ENCODE measurements at regions not wholly inside any gene's neighbourhood (a gene's known extent, or its start where the extent isn't known, plus 50 kb on each side); places are given as distances from the start of the nearest gene placed in this dataset.
"Not testable (repeated sequence)": the region's sequence is repeated elsewhere in the genome, so short reads cannot be mapped to it uniquely, and the experiment has no call there.

GRCh38 chr1:199867601-199868000 is 159.9 kb upstream of the NR5A2 start:
- ATAC-seq (no peak), DNase-seq (ENCODE audit: low spot score in 2 of 2) (no peak)
- H3K9me3 Mint-ChIP-seq: no peaks in the 10 kb centered on the region
- H3K4me1 Mint-ChIP-seq: peaks cover 5% of the 10 kb centered on the region
- no peak overlapping the region for H3K27ac Mint-ChIP-seq
- H3K4me3 Mint-ChIP-seq: no peak overlapping the region
- H3K36me3 Mint-ChIP-seq: no peaks in the 10 kb centered on the region

DNA sequence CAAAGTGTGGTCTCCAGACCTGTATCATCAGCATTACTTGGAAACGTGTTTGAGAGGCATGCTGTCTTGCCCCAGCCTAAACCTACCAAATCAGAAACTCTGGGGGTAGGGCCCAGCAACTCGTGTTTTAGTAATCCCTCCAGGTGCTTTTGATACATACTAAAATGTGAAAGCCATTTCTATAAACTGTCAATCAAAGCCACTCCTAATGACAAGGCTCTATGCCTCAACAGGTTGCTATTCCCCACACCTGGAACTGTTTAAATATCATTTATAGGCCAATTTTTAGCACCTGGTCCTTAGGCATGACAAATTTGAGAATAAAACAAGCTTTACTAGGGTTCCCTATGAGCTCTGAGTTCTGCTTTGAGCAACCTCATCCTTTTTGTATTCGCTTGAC is 158.7 kb upstream of the NR5A2 start:
- H3K36me3 Mint-ChIP-seq: no peaks in the 10 kb centered on the region

GRCh38 chr1:199875337-199875736 is 152.2 kb upstream of the NR5A2 start:
- no peak for DNase-seq (ENCODE audit: low spot score in 2 of 2)
- Mint-ChIP-seq H3K27ac (no peak overlapping the region), H3K4me3 (no peak overlapping the region), H3K9me3 (no peaks in the 10 kb centered on the region), H3K36me3 (no peaks in the 10 kb centered on the region), H3K4me1 (no peaks in the 10 kb centered on the region)
- ATAC-seq: no peak

More for the DNA sequence above, 158.7 kb upstream of the NR5A2 start:
- Mint-ChIP-seq H3K4me3 (no peak overlapping the region), H3K27ac (no peak overlapping the region), H3K9me3 (no peaks in the 10 kb centered on the region), H3K4me1 (peaks cover 5% of the 10 kb centered on the region)
- ATAC-seq (no peak), DNase-seq (ENCODE audit: low spot score in 2 of 2) (no peak)

DNA sequence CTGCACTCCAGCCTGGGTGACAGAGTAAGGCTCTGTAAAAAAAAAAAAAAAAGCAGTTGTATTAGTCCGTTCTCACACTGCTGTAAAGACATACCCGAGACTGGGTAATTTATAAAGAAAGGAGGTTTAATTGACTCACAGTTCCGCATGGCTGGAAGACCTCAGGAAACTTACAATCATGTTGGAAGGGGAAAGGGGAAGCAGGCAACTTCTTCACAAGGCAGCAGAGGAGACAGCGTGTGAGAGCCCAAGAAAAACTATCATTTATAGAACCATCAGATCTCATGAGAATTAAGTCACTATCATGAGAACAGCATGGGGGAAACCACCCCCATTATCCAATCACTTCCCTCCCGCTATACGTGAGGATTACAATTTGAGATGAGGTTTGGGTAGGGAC is 151.7 kb upstream of the NR5A2 start:
- no peak overlapping the region for H3K27ac Mint-ChIP-seq
- ATAC-seq (no peak), DNase-seq (ENCODE audit: low spot score in 2 of 2) (no peak)
- no peaks in the 10 kb centered on the region for H3K36me3 Mint-ChIP-seq
- no peak overlapping the region for H3K4me3 Mint-ChIP-seq
- H3K9me3 Mint-ChIP-seq: no peaks in the 10 kb centered on the region
- H3K4me1 Mint-ChIP-seq: no peaks in the 10 kb centered on the region

GRCh38 chr1:199877526-199878384 is 149.8 kb upstream of the NR5A2 start:
- Mint-ChIP-seq H3K36me3 (no peaks in the 10 kb centered on the region), H3K4me1 (no peaks in the 10 kb centered on the region), H3K9me3 (no peaks in the 10 kb centered on the region), H3K4me3 (no peak overlapping the region), H3K27ac (no peak overlapping the region)
- no peak for DNase-seq (ENCODE audit: low spot score in 2 of 2)
- ATAC-seq: no peak

DNA sequence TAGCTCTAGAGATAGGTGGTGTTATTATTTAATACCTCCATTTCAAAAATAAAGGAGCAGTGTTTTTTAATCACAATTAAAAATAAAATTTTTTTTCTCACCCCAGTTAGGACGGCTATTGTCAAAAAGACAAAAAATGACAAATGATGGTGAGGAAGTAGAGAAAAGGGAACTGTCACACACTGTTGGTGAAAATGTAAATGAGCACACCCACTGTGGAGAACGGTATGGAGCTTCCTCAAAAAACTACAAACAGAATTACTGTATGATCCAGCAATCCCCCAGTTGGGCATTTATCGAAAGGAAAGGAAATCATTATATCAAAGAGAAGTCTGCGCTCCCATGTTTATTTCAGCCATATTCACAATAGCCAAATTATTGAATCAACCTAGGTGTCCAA is 148.7 kb upstream of the NR5A2 start:
- no peak for ATAC-seq
- no peak overlapping the region for H3K27ac Mint-ChIP-seq
- H3K36me3 Mint-ChIP-seq: no peaks in the 10 kb centered on the region
- no peaks in the 10 kb centered on the region for H3K4me1 Mint-ChIP-seq
- no peak overlapping the region for H3K4me3 Mint-ChIP-seq
- no peaks in the 10 kb centered on the region for H3K9me3 Mint-ChIP-seq
- no peak for DNase-seq (ENCODE audit: low spot score in 2 of 2)

DNA sequence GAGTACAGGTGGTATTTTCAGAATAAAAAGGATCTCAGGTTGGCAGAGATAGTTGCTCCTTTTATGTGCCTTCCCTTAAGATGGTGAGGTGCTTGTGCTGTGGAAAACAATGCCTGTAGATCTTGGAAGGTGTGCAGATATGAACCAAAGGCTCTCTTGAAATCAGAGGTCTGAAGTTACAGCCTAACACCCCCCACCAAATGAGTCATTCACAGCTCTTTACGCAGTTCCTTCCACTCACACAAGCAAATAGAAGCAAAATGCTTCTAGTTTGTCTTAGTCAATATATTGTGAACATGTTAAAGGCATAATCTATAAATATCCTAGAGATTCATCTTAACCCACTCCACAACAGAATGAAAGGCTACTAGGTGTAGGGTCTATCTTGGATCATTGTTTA is 128.9 kb upstream of the NR5A2 start:
- Mint-ChIP-seq H3K27ac (no peak overlapping the region), H3K4me1 (no peaks in the 10 kb centered on the region), H3K36me3 (no peaks in the 10 kb centered on the region), H3K9me3 (no peaks in the 10 kb centered on the region), H3K4me3 (no peak overlapping the region)
- DNase-seq (ENCODE audit: low spot score in 2 of 2): no peak
- ATAC-seq: no peak

GRCh38 chr1:199901341-199901740 is 126.2 kb upstream of the NR5A2 start:
- H3K9me3 Mint-ChIP-seq: no peaks in the 10 kb centered on the region
- no peaks in the 10 kb centered on the region for H3K4me1 Mint-ChIP-seq
- H3K36me3 Mint-ChIP-seq: no peaks in the 10 kb centered on the region
- DNase-seq (ENCODE audit: low spot score in 2 of 2) (no peak), ATAC-seq (no peak)
- H3K27ac Mint-ChIP-seq: no peak overlapping the region
- no peak overlapping the region for H3K4me3 Mint-ChIP-seq

DNA sequence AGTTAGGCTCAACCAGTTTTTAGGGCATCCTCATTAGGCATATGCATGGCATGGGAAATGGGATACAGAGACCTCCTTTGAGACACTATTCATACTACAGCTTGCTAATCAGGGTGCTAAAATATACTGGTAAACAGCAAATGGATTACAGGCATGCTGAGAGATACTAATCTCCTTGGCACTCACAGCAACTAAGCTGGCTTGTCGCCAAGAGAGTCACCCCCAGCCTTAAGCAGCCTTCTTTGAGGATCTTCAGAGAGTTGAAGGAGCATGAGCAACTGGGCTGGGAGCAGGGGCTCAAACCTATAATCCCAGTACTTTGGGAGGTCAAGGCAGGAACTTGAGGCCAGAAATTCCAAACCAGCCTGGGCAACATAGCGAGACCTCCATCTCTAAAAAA is 120.1 kb upstream of the NR5A2 start:
- ATAC-seq (no peak), DNase-seq (ENCODE audit: low spot score in 2 of 2) (no peak)
- Mint-ChIP-seq H3K4me3 (no peak overlapping the region), H3K36me3 (no peaks in the 10 kb centered on the region), H3K9me3 (no peaks in the 10 kb centered on the region), H3K4me1 (no peaks in the 10 kb centered on the region), H3K27ac (no peak overlapping the region)

- H3K4me3 Mint-ChIP-seq: no peak overlapping the region
These were observed 118.4 kb upstream of the NR5A2 start for GRCh38 chr1:199909137-199909536.

GRCh38 chr1:199913318-199913717 is 114.2 kb upstream of the NR5A2 start:
- DNase-seq (ENCODE audit: low spot score in 2 of 2) (no peak), ATAC-seq (no peak)
- Mint-ChIP-seq H3K27ac (no peak overlapping the region), H3K9me3 (no peaks in the 10 kb centered on the region), H3K4me1 (no peaks in the 10 kb centered on the region), H3K36me3 (no peaks in the 10 kb centered on the region), H3K4me3 (no peak overlapping the region)

More at GRCh38 chr1:199909137-199909536, 118.4 kb upstream of the NR5A2 start:
- H3K9me3 Mint-ChIP-seq: no peaks in the 10 kb centered on the region
- DNase-seq (ENCODE audit: low spot score in 2 of 2): no peak
- no peaks in the 10 kb centered on the region for H3K4me1 Mint-ChIP-seq
- no peak for ATAC-seq
- H3K27ac Mint-ChIP-seq: no peak overlapping the region
- no peaks in the 10 kb centered on the region for H3K36me3 Mint-ChIP-seq

DNA sequence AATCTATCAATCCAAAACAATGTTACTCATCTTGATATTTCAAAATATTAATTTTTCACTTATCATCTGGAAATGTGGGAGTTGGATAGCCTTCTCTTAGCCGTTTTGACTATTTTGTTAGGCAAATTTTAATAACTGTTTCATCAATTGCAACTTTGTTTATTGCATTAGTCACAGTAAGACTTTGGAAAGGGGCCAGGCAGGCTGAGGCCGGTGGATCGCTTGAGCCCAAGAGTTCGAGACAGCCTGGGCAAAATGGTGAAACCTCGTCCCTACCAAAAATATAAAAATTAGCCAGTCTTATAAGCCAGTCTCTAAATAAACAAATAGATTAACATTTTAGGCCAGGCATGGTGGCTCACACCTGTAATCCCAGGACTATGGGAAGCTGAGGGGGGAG is 113.0 kb upstream of the NR5A2 start:
- ATAC-seq (no peak), DNase-seq (ENCODE audit: low spot score in 2 of 2) (no peak)
- Mint-ChIP-seq H3K9me3 (no peaks in the 10 kb centered on the region), H3K36me3 (no peaks in the 10 kb centered on the region), H3K4me3 (no peak overlapping the region), H3K4me1 (no peaks in the 10 kb centered on the region), H3K27ac (no peak overlapping the region)

DNA sequence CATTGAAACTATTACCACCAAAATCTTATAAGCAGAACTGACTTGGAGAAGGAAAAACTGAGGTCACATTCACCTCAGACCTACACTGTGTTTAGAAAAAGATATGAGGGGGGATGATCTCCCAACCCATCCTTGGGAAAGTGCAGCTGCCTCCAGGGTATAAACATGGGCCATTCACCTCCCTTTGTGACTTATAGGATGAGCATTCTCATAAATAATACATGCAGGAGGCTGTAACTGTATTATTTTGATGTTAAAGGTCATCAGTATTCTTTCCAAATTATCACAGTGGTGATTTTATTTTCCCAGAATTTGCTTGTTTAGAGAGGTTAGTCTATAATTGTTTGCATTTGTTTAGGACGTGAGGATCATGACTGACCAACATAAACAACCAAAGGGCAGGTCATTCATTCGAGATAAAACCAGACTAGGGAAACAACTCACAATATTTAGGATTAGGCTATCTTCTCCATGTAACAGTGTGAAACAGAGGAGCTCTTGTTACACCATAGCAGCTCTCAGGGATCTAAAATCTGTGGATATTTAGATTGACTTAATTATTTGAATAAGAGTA is 109.2 kb upstream of the NR5A2 start:
- DNase-seq (ENCODE audit: low spot score in 2 of 2): no peak
- Mint-ChIP-seq H3K9me3 (peaks cover 2% of the 10 kb centered on the region), H3K4me1 (no peaks in the 10 kb centered on the region), H3K4me3 (no peak overlapping the region), H3K27ac (no peak overlapping the region), H3K36me3 (no peaks in the 10 kb centered on the region)
- ATAC-seq: no peak

GRCh38 chr1:199920635-199921034 is 106.9 kb upstream of the NR5A2 start:
- DNase-seq (ENCODE audit: low spot score in 2 of 2): no peak
- no peak for ATAC-seq
- H3K9me3 Mint-ChIP-seq: peaks cover 2% of the 10 kb centered on the region
- no peak overlapping the region for H3K4me3 Mint-ChIP-seq
- H3K27ac Mint-ChIP-seq: no peak overlapping the region
- H3K4me1 Mint-ChIP-seq: no peaks in the 10 kb centered on the region
- H3K36me3 Mint-ChIP-seq: no peaks in the 10 kb centered on the region

GRCh38 chr1:199929556-199929955 is 98.0 kb upstream of the NR5A2 start:
- Mint-ChIP-seq H3K27ac (no peak overlapping the region), H3K4me3 (no peak overlapping the region), H3K9me3 (no peaks in the 10 kb centered on the region), H3K36me3 (no peaks in the 10 kb centered on the region), H3K4me1 (peaks cover 8% of the 10 kb centered on the region)
- DNase-seq (ENCODE audit: low spot score in 2 of 2) (no peak), ATAC-seq (no peak)

DNA sequence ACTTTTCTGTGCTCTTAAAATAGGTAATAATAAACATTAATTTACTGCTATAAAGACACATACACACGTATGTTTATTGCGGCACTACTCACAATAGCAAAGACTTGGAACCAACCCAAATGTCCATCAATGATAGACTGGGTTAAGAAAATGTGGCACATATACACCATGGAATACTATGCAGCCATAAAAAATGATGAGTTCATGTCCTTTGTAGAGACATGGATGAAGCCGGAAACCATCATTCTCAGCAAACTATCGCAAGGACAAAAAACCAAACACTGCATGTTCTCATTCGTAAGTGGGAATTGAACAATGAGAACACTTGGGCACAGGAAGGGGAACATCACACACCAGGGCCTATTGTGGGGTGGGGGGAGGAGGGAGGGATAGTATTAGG is 97.4 kb upstream of the NR5A2 start:
- H3K4me1 Mint-ChIP-seq; H3K36me3 Mint-ChIP-seq; H3K27ac Mint-ChIP-seq; DNase-seq (ENCODE audit: low spot score in 2 of 2); H3K9me3 Mint-ChIP-seq; H3K4me3 Mint-ChIP-seq; ATAC-seq: not testable (repeated sequence)

Measured in stimulated activated effector memory CD8-positive, alpha-beta T cell treated with anti-CD3 and anti-CD28 coated beads, Interleukin-12 subunit alpha, Interleukin-12 subunit beta, amount 100 ng/mL, for 72 hours (primary cell).